Activated T-cell treated with anti-CD3 and anti-CD28 coated beads for 48 hours (primary cell): ENCODE measurements at regions not wholly inside any gene's neighbourhood (a gene's known extent, or its start where the extent isn't known, plus 50 kb on each side); places are given as distances from the start of the nearest gene placed in this dataset.
"Not testable (repeated sequence)": the region's sequence is repeated elsewhere in the genome, so short reads cannot be mapped to it uniquely, and the experiment has no call there.

Experiments used
- DNase-seq: peaks from one replicate; pipeline ENCODE4 v3.0.0-alpha.2; 2020; ENCODE audit warnings: low read depth

GRCh38 chr5:102048940-102049339, 247.1 kb downstream of the SLCO4C1 start:
- DNase-seq = no peak

DNA sequence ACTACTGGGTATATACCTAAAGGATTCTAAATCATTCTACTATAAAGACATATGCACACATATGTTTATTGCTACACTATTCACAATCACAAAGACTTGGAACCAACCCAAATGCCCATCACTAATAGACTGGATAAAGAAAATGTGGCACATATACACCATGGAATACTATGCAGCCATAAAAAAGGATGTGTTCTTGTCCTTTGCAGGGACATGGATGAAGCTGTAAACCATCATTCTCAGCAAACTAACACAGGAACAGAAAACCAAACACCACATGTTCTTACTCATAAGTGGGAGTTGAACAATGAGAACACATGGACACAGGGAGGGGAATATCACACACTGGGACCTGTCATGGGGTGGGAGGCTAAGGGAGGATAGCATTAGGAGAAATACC, 249.0 kb downstream of the SLCO4C1 start:
- DNase-seq = not testable (repeated sequence)

DNA sequence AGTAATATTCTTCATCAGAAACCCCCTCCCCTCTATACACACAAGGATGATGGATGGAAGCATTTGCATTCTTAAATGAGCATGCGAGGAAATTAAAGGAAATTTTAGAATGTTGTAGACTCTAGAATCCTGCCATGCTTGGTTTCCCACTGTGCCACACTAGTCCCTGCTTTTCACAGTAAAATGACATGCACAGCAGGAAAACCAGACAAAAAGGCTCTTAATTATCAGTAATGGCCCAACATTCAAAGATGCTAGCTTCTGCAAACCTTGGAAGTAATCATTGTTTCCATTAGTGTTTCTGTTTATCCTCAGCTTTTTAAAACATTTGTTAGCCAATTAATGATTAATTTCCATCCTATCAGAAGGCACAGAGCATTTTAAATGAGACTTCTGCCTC, 255.8 kb downstream of the SLCO4C1 start:
- DNase-seq = no peak

DNA sequence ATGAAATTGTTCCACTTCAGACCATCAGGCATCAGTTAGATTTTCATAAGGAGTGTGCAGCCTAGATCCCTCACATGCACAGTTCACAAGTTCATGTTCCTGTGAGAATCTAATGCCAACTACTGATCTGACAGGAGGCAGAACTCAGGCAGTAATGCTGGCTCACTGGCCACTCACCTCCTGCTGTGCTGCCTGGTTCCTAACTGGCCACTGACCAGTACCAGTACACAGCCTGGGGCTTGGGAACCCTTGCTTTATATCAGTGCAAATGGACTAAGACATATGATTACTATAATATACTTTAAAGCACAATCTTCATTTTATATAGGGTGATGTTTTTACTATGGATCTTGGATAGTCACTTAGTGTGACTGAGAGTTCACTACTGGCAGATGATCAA, 259.2 kb downstream of the SLCO4C1 start:
- no peak for DNase-seq

GRCh38 chr5:102031711-102032110, 264.4 kb downstream of the SLCO4C1 start:
- DNase-seq = no peak

- no peak for DNase-seq
Measured at GRCh38 chr5:102018690-102019089, 277.4 kb downstream of the SLCO4C1 start.

- no peak for DNase-seq
Measured at GRCh38 chr5:102018279-102018678, 277.8 kb downstream of the SLCO4C1 start.

GRCh38 chr5:102014371-102014770, 281.7 kb downstream of the SLCO4C1 start:
- no peak for DNase-seq

GRCh38 chr5:102010644-102011043, 285.4 kb downstream of the SLCO4C1 start:
- DNase-seq = no peak

GRCh38 chr5:101997235-101997634, 298.8 kb downstream of the SLCO4C1 start:
- DNase-seq = no peak

DNA sequence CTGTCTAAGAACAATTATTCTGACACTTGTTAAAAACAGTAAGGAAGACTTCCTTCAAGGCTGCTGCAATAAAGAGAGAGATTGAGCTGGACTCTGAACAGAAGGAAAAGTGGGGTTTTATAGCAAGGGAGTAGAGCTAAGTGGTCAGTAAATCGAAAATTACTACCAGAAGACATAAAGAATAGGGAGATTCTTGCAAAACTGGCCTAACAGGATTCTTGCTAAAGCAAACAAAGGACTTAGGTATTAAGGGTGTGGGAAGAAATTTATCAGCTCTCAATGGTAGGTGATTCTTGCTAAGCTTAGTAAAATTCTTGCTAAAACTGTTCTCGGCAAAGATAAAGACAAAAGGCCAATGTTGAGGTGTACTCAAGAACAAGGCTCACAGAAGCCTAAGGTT, 300.5 kb downstream of the SLCO4C1 start:
- no peak for DNase-seq

DNA sequence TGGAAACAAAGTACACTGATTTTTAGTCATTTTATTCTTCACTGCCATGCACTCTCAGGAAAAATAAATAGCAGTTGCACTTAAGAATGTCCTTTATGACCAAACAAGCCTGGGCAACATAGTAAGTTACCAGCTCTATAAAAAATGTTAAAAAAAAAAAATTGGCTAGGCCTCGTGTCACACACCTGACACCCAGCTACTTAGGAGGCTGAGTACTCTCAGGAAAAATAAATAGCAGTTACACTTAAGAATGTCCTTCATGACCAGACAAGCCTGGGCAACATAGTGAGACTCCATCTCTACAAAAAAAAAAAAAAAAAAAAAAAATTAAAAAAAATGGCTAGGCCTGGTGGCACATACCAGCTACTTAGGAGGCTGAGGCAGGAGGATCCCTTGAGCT, 304.6 kb downstream of the SLCO4C1 start:
- DNase-seq = no peak

GRCh38 chr5:101989659-101990058, 306.4 kb downstream of the SLCO4C1 start:
- DNase-seq = no peak

DNA sequence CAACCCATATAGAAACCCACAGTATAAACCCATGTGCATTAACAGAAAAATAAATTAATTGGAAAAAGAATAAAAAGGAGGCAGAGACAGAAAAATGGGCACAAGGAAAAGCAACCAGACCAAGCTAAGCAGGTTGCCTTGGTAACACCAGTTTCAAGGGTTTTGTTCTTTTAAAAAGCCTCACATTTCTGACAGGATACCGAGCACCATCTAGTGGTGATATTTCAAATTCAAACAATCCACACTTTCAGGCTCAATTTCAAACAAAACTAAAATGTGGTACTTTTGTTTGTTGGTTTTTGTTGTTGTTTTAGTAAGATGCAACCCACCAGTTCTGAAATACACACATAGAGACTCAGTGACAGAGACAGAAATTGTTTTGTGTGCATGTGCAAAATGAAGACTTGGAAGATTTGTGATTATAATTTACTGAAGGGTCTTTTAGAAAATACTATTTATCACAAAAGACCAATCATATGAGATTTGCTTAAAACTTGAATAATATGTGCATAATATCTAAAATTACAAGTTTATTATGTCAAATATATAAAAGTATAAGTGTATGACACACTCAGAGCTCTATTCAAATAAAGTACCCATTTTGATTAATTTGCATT, 318.2 kb downstream of the SLCO4C1 start:
- DNase-seq = no peak

- no peak for DNase-seq
Measured at GRCh38 chr5:101976933-101977332, 319.2 kb downstream of the SLCO4C1 start.

DNA sequence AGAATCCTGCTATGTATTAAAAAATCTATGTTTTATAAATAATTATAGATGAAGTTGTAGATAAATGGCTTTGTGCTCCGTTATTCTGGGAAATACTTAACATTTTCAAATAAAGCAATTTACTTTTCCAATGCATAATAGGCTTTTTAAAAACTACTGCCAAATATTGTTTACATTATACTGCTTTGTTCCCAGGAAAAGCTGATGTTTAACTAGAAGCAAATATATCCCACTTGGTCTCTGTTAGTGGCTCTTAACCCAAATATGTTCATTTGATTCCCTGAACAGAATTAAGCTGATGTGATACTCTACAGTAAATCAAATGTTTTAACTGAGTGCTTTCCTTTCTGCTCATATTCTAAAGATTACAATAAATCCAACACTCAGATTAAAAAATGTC, 326.3 kb downstream of the SLCO4C1 start:
- no peak for DNase-seq

- DNase-seq = no peak
Measured at GRCh38 chr5:101966476-101966875, 329.6 kb downstream of the SLCO4C1 start.

- DNase-seq = no peak
Measured at GRCh38 chr5:101955891-101956290, 340.2 kb downstream of the SLCO4C1 start.

DNA sequence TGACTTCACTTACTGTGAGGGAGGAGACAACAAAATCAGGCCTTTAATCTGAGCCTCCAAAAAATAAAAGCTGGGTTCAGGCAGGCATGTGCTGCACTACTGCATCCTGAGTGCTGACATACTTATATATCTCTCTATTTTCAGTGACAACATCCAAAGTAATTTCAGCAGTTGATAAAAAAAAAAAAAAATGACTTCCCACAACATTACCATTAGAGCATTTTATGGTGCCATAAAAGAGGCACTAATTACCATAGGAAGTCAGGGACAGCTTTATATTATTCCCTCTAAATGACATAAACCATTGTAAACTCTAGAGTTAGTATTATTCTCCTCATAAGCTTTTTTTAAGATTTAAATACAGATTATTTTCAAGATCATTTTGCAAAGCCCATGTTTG, 346.1 kb downstream of the SLCO4C1 start:
- no peak for DNase-seq

GRCh38 chr5:101948615-101949014, 347.5 kb downstream of the SLCO4C1 start:
- no peak for DNase-seq

GRCh38 chr5:101943784-101944183, 352.3 kb downstream of the SLCO4C1 start:
- DNase-seq = no peak

- no peak for DNase-seq
Measured at GRCh38 chr5:101942321-101942882, 353.7 kb downstream of the SLCO4C1 start.

DNA sequence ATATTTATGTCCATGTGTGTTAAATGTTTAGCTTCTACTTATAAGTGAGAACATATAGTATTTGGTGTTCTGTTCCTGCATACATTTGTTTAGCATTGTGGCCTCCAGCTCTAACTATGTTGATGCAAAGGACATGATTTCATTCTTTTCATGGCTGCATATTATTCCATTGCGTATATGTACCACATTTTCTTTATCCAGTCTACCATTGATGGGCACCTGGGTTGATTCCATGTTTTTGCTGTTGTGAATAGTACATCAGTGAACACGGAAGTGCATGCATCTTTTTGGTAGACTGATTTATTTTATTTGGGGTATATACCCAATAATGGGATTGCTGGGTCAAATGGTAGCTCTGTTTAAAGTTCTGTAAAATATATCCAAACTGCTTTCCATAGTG, 359.0 kb downstream of the SLCO4C1 start:
- DNase-seq = no peak

DNA sequence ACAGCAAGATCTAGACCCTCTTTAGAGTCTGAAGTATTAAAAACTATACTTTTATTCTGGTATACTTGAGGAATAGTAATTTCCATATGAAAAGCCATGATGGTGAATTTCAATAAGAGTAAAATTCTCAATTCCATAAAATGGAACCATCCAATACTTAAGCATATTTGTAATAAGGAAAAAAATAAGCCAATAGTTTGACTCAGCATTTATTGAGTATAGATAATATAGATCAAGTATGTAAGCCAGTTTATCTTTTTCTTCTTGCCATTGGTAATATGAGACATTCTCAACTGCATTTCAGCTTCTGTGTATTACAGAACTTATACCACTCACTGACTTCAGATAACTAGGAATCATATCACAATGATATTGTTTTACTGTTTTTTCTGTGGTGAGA, 361.0 kb downstream of the SLCO4C1 start:
- no peak for DNase-seq
